ENCODE measurements at regions not wholly inside any gene's neighbourhood (a gene's known extent, or its start where the extent isn't known, plus 50 kb on each side); places are given as distances from the start of the nearest gene placed in this dataset.

DNA sequence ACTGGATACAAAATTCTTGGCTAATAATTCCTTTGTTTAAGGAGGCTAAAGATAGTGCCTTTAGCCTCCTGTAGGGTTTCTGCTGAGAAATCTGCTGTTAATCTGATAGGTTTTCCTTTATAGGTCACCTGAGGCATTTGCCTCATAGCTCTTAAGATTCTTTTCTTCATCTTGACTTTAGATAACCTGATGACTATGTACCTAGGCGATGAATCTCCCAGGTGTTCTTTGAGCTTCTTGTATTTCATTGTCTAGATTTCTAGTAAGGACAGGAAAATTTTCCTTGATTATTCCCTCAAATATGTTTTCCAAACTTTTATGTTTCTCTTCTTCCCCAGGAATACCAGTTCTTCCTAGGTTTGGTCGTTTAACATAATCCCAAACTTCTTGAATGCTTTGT is 479.4 kb upstream of the MAN1A1 start:
- no peak for DNase-seq
- no peaks in the 10 kb centered on the region for H3K36me3 Mint-ChIP-seq
- intact Hi-C loops (cut with micrococcal nuclease) = no loop called here
- peaks cover 0 to 3% of the 10 kb centered on the region in 2 donors for H3K9me3 ChIP-seq (replicated peaks in 1 of 2; ENCODE audit: control insufficient read depth in 1 of 2, insufficient read depth in 1 of 2, low read length in 2 of 2)
- H3K4me3 ChIP-seq (replicated peaks in 1 of 3; ENCODE audit: low read depth in 2 of 3, low read length in 3 of 3) = no peak overlapping the region
- no peaks in the 10 kb centered on the region for H3K4me1 Mint-ChIP-seq
- no peak overlapping the region for H3K27ac Mint-ChIP-seq
- H3K4me3 Mint-ChIP-seq = no peak overlapping the region
- H3K27ac ChIP-seq (ENCODE audit: low read depth in 1 of 2, low read length in 2 of 2) = no peak overlapping the region
- no peaks in the 10 kb centered on the region for H3K4me1 ChIP-seq (ENCODE audit: control insufficient read depth in 1 of 2, insufficient read depth in 2 of 2, low read length in 2 of 2)
- H3K36me3 ChIP-seq (replicated peaks in 1 of 2; ENCODE audit: control insufficient read depth in 1 of 2, insufficient read depth in 2 of 2, low read length in 2 of 2) = no peaks in the 10 kb centered on the region
- no peak overlapping the region for H3K9ac ChIP-seq (ENCODE audit: insufficient read depth, low read length, poor library complexity, severe bottlenecking)
- H3K27me3 ChIP-seq (ENCODE audit: control insufficient read depth in 2 of 2, insufficient read depth in 2 of 2, low read length in 2 of 2) = no peaks in the 10 kb centered on the region
- H3K9me3 Mint-ChIP-seq = peaks cover 3 to 10% (median 6%) of the 10 kb centered on the region in 7 donors
- H3K4me2 ChIP-seq (replicated peaks; ENCODE audit: extremely low read depth, low read length, poor library complexity, severe bottlenecking) = no peak overlapping the region
- H3K79me2 ChIP-seq (ENCODE audit: insufficient read depth, low read length) = no peaks in the 10 kb centered on the region
- TF ChIP-seq, protein P1, sequence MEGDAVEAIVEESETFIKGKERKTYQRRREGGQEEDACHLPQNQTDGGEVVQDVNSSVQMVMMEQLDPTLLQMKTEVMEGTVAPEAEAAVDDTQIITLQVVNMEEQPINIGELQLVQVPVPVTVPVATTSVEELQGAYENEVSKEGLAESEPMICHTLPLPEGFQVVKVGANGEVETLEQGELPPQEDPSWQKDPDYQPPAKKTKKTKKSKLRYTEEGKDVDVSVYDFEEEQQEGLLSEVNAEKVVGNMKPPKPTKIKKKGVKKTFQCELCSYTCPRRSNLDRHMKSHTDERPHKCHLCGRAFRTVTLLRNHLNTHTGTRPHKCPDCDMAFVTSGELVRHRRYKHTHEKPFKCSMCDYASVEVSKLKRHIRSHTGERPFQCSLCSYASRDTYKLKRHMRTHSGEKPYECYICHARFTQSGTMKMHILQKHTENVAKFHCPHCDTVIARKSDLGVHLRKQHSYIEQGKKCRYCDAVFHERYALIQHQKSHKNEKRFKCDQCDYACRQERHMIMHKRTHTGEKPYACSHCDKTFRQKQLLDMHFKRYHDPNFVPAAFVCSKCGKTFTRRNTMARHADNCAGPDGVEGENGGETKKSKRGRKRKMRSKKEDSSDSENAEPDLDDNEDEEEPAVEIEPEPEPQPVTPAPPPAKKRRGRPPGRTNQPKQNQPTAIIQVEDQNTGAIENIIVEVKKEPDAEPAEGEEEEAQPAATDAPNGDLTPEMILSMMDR (IDR thresholded peaks at IDR 0.05) = no peak
- peaks cover 0 to 1% (median 1%) of the 10 kb centered on the region in 3 donors for H3K27me3 Mint-ChIP-seq (ENCODE audit: low read depth in 3 of 3)
- H2AFZ ChIP-seq (ENCODE audit: insufficient read depth, low read depth, low read length, poor library complexity, severe bottlenecking) = no peak overlapping the region
- WGBS (ENCODE audit: insufficient coverage) = no CpG with 5 or more reads among the region's 2 CpGs
- no peaks in the 10 kb centered on the region for H4K20me1 ChIP-seq (ENCODE audit: insufficient read depth, low read length)

DNA sequence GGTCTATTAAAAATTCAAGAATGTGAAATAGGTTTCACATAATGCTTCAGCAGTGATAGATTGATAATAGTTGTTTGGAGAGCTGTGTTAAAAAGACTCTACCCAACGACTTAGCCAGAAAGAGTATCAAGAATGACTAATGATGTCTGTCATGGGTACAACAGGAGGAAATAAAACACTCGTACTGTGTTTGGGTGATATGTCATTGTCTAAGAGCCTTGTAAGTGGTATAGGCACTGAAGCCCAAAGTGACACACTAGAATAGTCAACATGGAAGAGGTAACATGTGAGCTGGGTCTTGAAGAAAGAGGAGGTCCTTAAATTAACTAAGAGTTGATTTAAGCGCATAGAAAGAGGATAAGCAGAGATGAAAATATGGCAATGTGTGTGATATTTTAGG is 471.8 kb upstream of the MAN1A1 start:
- no peaks in the 10 kb centered on the region for H4K20me1 ChIP-seq (ENCODE audit: insufficient read depth, low read length)
- H3K79me2 ChIP-seq (ENCODE audit: insufficient read depth, low read length) = no peaks in the 10 kb centered on the region
- Mint-ChIP-seq H3K4me1 (no peaks in the 10 kb centered on the region), H3K36me3 (no peaks in the 10 kb centered on the region), H3K27me3 (ENCODE audit: low read depth in 3 of 3) (peaks cover 0 to 1% (median 0%) of the 10 kb centered on the region in 3 donors), H3K4me3 (no peak overlapping the region), H3K27ac (no peak overlapping the region), H3K9me3 (peaks cover 0 to 2% (median 0%) of the 10 kb centered on the region in 7 donors)
- H3K27ac ChIP-seq (ENCODE audit: low read depth in 1 of 2, low read length in 2 of 2) = no peak overlapping the region
- H3K4me3 ChIP-seq (replicated peaks in 1 of 3; ENCODE audit: low read depth in 2 of 3, low read length in 3 of 3) = no peak overlapping the region
- H3K4me1 ChIP-seq (ENCODE audit: control insufficient read depth in 1 of 2, insufficient read depth in 2 of 2, low read length in 2 of 2) = no peaks in the 10 kb centered on the region
- no peaks in the 10 kb centered on the region for H3K36me3 ChIP-seq (replicated peaks in 1 of 2; ENCODE audit: control insufficient read depth in 1 of 2, insufficient read depth in 2 of 2, low read length in 2 of 2)
- no peak overlapping the region for H3K4me2 ChIP-seq (replicated peaks; ENCODE audit: extremely low read depth, low read length, poor library complexity, severe bottlenecking)
- no peak overlapping the region for H2AFZ ChIP-seq (ENCODE audit: insufficient read depth, low read depth, low read length, poor library complexity, severe bottlenecking)
- no peak for DNase-seq
- intact Hi-C loops (cut with micrococcal nuclease) = no loop called here
- TF ChIP-seq, protein P1 (IDR thresholded peaks at IDR 0.05) = no peak
- no peaks in the 10 kb centered on the region for H3K27me3 ChIP-seq (ENCODE audit: control insufficient read depth in 2 of 2, insufficient read depth in 2 of 2, low read length in 2 of 2)
- no peaks in the 10 kb centered on the region for H3K9me3 ChIP-seq (replicated peaks in 1 of 2; ENCODE audit: control insufficient read depth in 1 of 2, insufficient read depth in 1 of 2, low read length in 2 of 2)
- WGBS (ENCODE audit: insufficient coverage) = 70% methylated on average over 2 of the region's 3 CpGs
- no peak overlapping the region for H3K9ac ChIP-seq (ENCODE audit: insufficient read depth, low read length, poor library complexity, severe bottlenecking)
